ENCODE measurements at regions not wholly inside any gene's neighbourhood (a gene's known extent, or its start where the extent isn't known, plus 50 kb on each side); places are given as distances from the start of the nearest gene placed in this dataset.

DNA sequence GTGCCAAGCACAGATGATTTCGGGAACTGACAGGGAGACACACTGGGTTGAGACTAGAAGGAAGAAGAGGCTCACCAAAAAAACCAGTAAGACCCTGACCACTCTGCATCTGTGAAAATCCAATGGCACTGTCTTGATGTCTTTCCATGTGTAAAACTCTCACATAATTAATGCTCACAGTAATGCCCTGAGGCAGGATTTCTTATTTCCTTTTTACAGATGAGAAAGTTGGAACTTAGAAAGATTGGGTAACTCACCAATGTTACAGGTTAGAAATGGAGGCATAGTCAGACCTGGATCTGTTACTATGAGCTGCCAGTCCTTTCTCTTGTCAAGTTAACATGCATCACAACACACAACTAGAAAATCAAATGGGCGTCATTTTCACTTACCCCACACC, 151.0 kb upstream of the MCHR2 start:
- Histone ChIP-seq H2AFZ (ENCODE audit: low read depth, low read length, severe bottlenecking) (no peak overlapping the region), H3K9ac (ENCODE audit: low read length) (no peak overlapping the region), H3K36me3 (ENCODE audit: low read length) (no peaks in the 10 kb centered on the region), H3K79me2 (ENCODE audit: insufficient read depth, low read length) (no peaks in the 10 kb centered on the region), H3K9me3 (ENCODE audit: insufficient read depth, low read length) (no peaks in the 10 kb centered on the region), H4K20me1 (ENCODE audit: low read depth, low read length) (no peaks in the 10 kb centered on the region), H3F3A (ENCODE audit: insufficient read depth) (no peaks in the 10 kb centered on the region), H3K9me2 (replicated peaks; ENCODE audit: insufficient read depth, low read length) (no peaks in the 10 kb centered on the region), H3K4me2 (ENCODE audit: low read depth, low read length, poor library complexity, severe bottlenecking) (no peak overlapping the region), H3K4me3 (ENCODE audit: insufficient read depth, low read length, poor library complexity, severe bottlenecking) (no peak overlapping the region), H3K27ac (ENCODE audit: low read depth, low read length) (no peak overlapping the region), H3K27me3 (ENCODE audit: low read length) (no peaks in the 10 kb centered on the region)
- no peak for TF ChIP-seq EZH2phosphoT487 (conservative IDR thresholded peaks at IDR 0.05; ENCODE audit: low read length)
- TF ChIP-seq, protein P1, sequence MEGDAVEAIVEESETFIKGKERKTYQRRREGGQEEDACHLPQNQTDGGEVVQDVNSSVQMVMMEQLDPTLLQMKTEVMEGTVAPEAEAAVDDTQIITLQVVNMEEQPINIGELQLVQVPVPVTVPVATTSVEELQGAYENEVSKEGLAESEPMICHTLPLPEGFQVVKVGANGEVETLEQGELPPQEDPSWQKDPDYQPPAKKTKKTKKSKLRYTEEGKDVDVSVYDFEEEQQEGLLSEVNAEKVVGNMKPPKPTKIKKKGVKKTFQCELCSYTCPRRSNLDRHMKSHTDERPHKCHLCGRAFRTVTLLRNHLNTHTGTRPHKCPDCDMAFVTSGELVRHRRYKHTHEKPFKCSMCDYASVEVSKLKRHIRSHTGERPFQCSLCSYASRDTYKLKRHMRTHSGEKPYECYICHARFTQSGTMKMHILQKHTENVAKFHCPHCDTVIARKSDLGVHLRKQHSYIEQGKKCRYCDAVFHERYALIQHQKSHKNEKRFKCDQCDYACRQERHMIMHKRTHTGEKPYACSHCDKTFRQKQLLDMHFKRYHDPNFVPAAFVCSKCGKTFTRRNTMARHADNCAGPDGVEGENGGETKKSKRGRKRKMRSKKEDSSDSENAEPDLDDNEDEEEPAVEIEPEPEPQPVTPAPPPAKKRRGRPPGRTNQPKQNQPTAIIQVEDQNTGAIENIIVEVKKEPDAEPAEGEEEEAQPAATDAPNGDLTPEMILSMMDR (IDR thresholded peaks at IDR 0.05; ENCODE audit: insufficient read depth, low read length, poor library complexity, severe bottlenecking) = no peak

DNA sequence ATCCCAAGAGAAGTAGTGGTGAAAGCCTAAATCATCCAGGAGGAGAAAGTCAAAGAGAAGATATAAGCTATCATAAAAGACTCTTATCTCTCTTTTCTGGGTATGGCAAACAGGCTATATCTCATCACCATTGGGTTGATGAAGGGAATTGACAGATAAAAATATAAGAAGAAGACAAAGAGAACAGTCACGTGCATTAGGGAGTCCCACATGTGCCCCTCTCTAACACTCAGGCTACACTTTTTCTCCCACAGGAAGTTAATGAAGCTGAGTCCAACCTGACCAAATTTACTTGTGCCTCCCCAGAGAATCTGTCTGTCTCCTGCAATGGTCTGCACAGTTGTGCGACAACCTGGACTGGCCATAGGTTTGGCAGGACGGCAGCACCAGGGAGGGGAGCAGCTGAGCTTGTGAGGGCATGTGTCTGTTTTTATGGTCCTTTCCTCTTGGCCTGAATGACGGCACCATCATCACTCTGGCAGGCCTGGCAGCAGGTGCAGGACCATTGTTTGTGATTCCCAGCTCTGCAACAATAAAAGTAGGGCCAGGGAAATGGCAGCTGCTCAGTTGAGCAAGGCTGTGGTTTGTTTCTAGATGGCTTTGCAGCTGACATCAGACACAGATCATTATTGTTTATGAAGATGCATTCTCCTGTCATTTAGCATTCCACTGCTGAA, 144.5 kb upstream of the MCHR2 start:
- TF ChIP-seq, protein P1 (IDR thresholded peaks at IDR 0.05; ENCODE audit: insufficient read depth, low read length, poor library complexity, severe bottlenecking) = no peak
- no peak for TF ChIP-seq EZH2phosphoT487 (conservative IDR thresholded peaks at IDR 0.05; ENCODE audit: low read length)
- Histone ChIP-seq H3K4me2 (ENCODE audit: low read depth, low read length, poor library complexity, severe bottlenecking) (no peak overlapping the region), H3K9ac (ENCODE audit: low read length) (no peak overlapping the region)

DNA sequence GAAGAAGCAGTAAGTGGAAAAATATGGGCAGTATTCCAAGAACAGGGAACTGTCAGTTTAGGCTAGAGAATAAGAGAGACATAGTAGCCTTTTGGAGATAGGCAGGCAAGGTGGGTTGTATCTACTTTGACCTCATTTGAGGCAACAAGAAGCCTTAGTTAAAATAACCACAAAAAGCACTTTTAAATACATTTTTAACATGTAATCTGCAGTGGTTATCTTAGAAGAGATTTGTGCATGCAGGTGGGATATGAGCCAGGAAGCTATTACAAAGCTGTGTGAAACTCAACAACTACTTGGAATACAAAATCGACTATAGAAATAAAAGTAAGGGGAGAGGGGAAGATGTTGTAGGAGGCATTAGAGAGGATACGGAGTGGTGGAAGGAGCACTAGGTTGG, 143.7 kb upstream of the MCHR2 start:
- Histone ChIP-seq H3F3A (ENCODE audit: insufficient read depth) (no peaks in the 10 kb centered on the region), H3K9me2 (replicated peaks; ENCODE audit: insufficient read depth, low read length) (no peaks in the 10 kb centered on the region), H3K27me3 (ENCODE audit: low read length) (no peaks in the 10 kb centered on the region), H3K4me3 (ENCODE audit: insufficient read depth, low read length, poor library complexity, severe bottlenecking) (no peak overlapping the region), H3K27ac (ENCODE audit: low read depth, low read length) (no peak overlapping the region), H3K4me2 (ENCODE audit: low read depth, low read length, poor library complexity, severe bottlenecking) (no peak overlapping the region), H4K20me1 (ENCODE audit: low read depth, low read length) (no peaks in the 10 kb centered on the region), H3K36me3 (ENCODE audit: low read length) (no peaks in the 10 kb centered on the region), H3K79me2 (ENCODE audit: insufficient read depth, low read length) (no peaks in the 10 kb centered on the region), H2AFZ (ENCODE audit: low read depth, low read length, severe bottlenecking) (no peak overlapping the region), H3K9me3 (ENCODE audit: insufficient read depth, low read length) (no peaks in the 10 kb centered on the region), H3K9ac (ENCODE audit: low read length) (no peak overlapping the region)
- no peak for TF ChIP-seq EZH2phosphoT487 (conservative IDR thresholded peaks at IDR 0.05; ENCODE audit: low read length)
- TF ChIP-seq, protein P1 (IDR thresholded peaks at IDR 0.05; ENCODE audit: insufficient read depth, low read length, poor library complexity, severe bottlenecking) = no peak

More for the DNA sequence above, 144.5 kb upstream of the MCHR2 start:
- H3K27ac ChIP-seq (ENCODE audit: low read depth, low read length) = no peak overlapping the region
- H3K9me2 ChIP-seq (replicated peaks; ENCODE audit: insufficient read depth, low read length) = no peaks in the 10 kb centered on the region
- no peak overlapping the region for H3K4me3 ChIP-seq (ENCODE audit: insufficient read depth, low read length, poor library complexity, severe bottlenecking)
- no peaks in the 10 kb centered on the region for H3K36me3 ChIP-seq (ENCODE audit: low read length)
- H3K79me2 ChIP-seq (ENCODE audit: insufficient read depth, low read length) = no peaks in the 10 kb centered on the region
- H3F3A ChIP-seq (ENCODE audit: insufficient read depth) = no peaks in the 10 kb centered on the region
- no peak overlapping the region for H2AFZ ChIP-seq (ENCODE audit: low read depth, low read length, severe bottlenecking)
- no peaks in the 10 kb centered on the region for H3K9me3 ChIP-seq (ENCODE audit: insufficient read depth, low read length)
- no peaks in the 10 kb centered on the region for H3K27me3 ChIP-seq (ENCODE audit: low read length)
- H4K20me1 ChIP-seq (ENCODE audit: low read depth, low read length) = no peaks in the 10 kb centered on the region
